ENCODE measurements at regions not wholly inside any gene's neighbourhood (a gene's known extent, or its start where the extent isn't known, plus 50 kb on each side); places are given as distances from the start of the nearest gene placed in this dataset.

- Histone ChIP-seq H3K9ac (ENCODE audit: low read length in 3 of 3) (no peak overlapping the region), H3K36me3 (ENCODE audit: control insufficient read depth in 2 of 3, insufficient read depth in 3 of 3, low read length in 3 of 3) (no peaks in the 10 kb centered on the region), H3K4me3 (ENCODE audit: low read length in 3 of 3) (no peak overlapping the region), H3K27ac (ENCODE audit: low read depth in 2 of 2, low read length in 2 of 2) (no peak overlapping the region), H3K27me3 (ENCODE audit: control insufficient read depth, insufficient read depth, low read length) (no peaks in the 10 kb centered on the region), H3K9me3 (ENCODE audit: control insufficient read depth in 2 of 3, insufficient read depth in 1 of 3, low read length in 3 of 3) (no peaks in the 10 kb centered on the region), H3K4me1 (ENCODE audit: control insufficient read depth in 2 of 3, insufficient read depth in 2 of 3, low read depth in 1 of 3, low read length in 3 of 3) (no peaks in the 10 kb centered on the region)
- FAIRE-seq (no peak), DNase-seq (no peak)
- intact Hi-C loops (cut with DNase I): no loop called here
- no peak for TF ChIP-seq CTCF (IDR thresholded peaks at IDR 0.05; ENCODE audit: borderline replicate concordance, extremely low read depth, insufficient read depth)
Measured at GRCh38 chr1:191866155-191866554, 292.1 kb upstream of the RGS18 start.

GRCh38 chr1:191869790-191870312 is 288.4 kb upstream of the RGS18 start:
- intact Hi-C loops (cut with DNase I): no loop called here
- H3K36me3 ChIP-seq (ENCODE audit: control insufficient read depth in 2 of 3, insufficient read depth in 3 of 3, low read length in 3 of 3): no peaks in the 10 kb centered on the region
- FAIRE-seq: no peak

GRCh38 chr1:191870490-191870889 is 287.8 kb upstream of the RGS18 start:
- Histone ChIP-seq H3K9me3 (ENCODE audit: control insufficient read depth in 2 of 3, insufficient read depth in 1 of 3, low read length in 3 of 3) (no peaks in the 10 kb centered on the region), H3K27me3 (ENCODE audit: control insufficient read depth, insufficient read depth, low read length) (no peaks in the 10 kb centered on the region), H3K4me3 (ENCODE audit: low read length in 3 of 3) (no peak overlapping the region), H3K9ac (ENCODE audit: low read length in 3 of 3) (no peak overlapping the region), H3K36me3 (ENCODE audit: control insufficient read depth in 2 of 3, insufficient read depth in 3 of 3, low read length in 3 of 3) (no peaks in the 10 kb centered on the region), H3K4me1 (ENCODE audit: control insufficient read depth in 2 of 3, insufficient read depth in 2 of 3, low read depth in 1 of 3, low read length in 3 of 3) (no peaks in the 10 kb centered on the region), H3K27ac (ENCODE audit: low read depth in 2 of 2, low read length in 2 of 2) (no peak overlapping the region)
- no peak for TF ChIP-seq CTCF (IDR thresholded peaks at IDR 0.05; ENCODE audit: borderline replicate concordance, extremely low read depth, insufficient read depth)
- no peak for FAIRE-seq
- no peak for DNase-seq
- intact Hi-C loops (cut with DNase I): no loop called here

More at GRCh38 chr1:191869790-191870312, 288.4 kb upstream of the RGS18 start:
- no peak overlapping the region for H3K27ac ChIP-seq (ENCODE audit: low read depth in 2 of 2, low read length in 2 of 2)
- H3K9ac ChIP-seq (ENCODE audit: low read length in 3 of 3): no peak overlapping the region
- TF ChIP-seq CTCF (IDR thresholded peaks at IDR 0.05; ENCODE audit: borderline replicate concordance, extremely low read depth, insufficient read depth): no peak
- H3K9me3 ChIP-seq (ENCODE audit: control insufficient read depth in 2 of 3, insufficient read depth in 1 of 3, low read length in 3 of 3): no peaks in the 10 kb centered on the region
- no peak for DNase-seq
- no peak overlapping the region for H3K4me3 ChIP-seq (ENCODE audit: low read length in 3 of 3)
- H3K27me3 ChIP-seq (ENCODE audit: control insufficient read depth, insufficient read depth, low read length): no peaks in the 10 kb centered on the region
- H3K4me1 ChIP-seq (ENCODE audit: control insufficient read depth in 2 of 3, insufficient read depth in 2 of 3, low read depth in 1 of 3, low read length in 3 of 3): no peaks in the 10 kb centered on the region

GRCh38 chr1:191875994-191876393 is 282.3 kb upstream of the RGS18 start:
- FAIRE-seq (peak; percentile 83), DNase-seq (no peak)
- Histone ChIP-seq H3K4me1 (ENCODE audit: control insufficient read depth in 2 of 3, insufficient read depth in 2 of 3, low read depth in 1 of 3, low read length in 3 of 3) (no peaks in the 10 kb centered on the region), H3K36me3 (ENCODE audit: control insufficient read depth in 2 of 3, insufficient read depth in 3 of 3, low read length in 3 of 3) (no peaks in the 10 kb centered on the region), H3K27ac (ENCODE audit: low read depth in 2 of 2, low read length in 2 of 2) (no peak overlapping the region), H3K9ac (ENCODE audit: low read length in 3 of 3) (no peak overlapping the region), H3K27me3 (ENCODE audit: control insufficient read depth, insufficient read depth, low read length) (no peaks in the 10 kb centered on the region), H3K4me3 (ENCODE audit: low read length in 3 of 3) (no peak overlapping the region), H3K9me3 (ENCODE audit: control insufficient read depth in 2 of 3, insufficient read depth in 1 of 3, low read length in 3 of 3) (no peaks in the 10 kb centered on the region)
- intact Hi-C loops (cut with DNase I): no loop called here
- no peak for TF ChIP-seq CTCF (IDR thresholded peaks at IDR 0.05; ENCODE audit: borderline replicate concordance, extremely low read depth, insufficient read depth)

Measured in kidney (tissue), 13 donors.